ENCODE measurements at regions not wholly inside any gene's neighbourhood (a gene's known extent, or its start where the extent isn't known, plus 50 kb on each side); places are given as distances from the start of the nearest gene placed in this dataset.
"Not testable (repeated sequence)": the region's sequence is repeated elsewhere in the genome, so short reads cannot be mapped to it uniquely, and the experiment has no call there.

GRCh38 chr20:56766528-56766927 lies 137.4 kb downstream of the TFAP2C start:
- no peak for DNase-seq (ENCODE audit: low spot score)

GRCh38 chr20:56769921-56770600 lies 141.0 kb downstream of the TFAP2C start:
- no peak for DNase-seq (ENCODE audit: low spot score)

DNA sequence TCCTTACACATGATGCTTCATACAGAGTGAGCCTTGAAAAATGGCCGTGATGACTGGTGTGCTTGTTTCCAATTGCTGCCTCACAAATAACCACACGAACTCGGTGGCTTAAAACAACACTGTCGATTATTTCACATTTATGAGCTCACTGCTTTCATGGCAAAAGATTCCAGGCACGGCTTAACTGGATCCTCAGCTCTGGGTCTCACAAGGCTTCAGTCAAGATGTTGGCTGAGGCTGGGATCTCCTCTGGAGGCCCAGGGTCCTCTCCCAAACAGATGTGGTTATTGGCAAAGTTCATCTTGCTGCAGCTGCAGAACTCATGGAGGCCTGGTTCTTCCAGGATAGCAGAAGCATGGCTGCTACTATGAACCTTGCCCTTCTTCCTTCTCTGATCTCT lies 144.6 kb downstream of the TFAP2C start:
- DNase-seq (ENCODE audit: low spot score), result no peak

DNA sequence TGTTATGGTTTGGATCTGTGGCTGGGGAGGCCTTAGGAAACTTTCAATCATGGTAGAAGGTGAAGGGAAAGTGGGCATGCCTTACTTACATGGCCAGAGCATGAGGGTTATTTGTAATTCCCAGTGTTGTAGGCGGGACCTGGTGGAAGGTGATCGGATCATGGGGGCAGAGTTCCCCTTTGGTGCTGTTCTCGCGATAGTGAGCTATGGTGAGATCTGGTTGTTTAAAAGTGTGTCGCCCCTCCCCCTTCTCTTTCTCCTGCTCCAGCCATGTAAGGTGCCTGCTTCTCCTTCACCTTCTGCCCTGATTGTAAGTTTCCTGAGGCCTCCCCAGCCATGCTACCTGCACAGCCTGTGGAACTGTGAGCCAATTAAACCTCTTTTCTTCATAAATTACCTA lies 145.8 kb downstream of the TFAP2C start:
- DNase-seq (ENCODE audit: low spot score), result no peak

- DNase-seq (ENCODE audit: low spot score), result no peak
Observed at GRCh38 chr20:56776345-56776744, 147.2 kb downstream of the TFAP2C start.

GRCh38 chr20:56778765-56779195 lies 149.7 kb downstream of the TFAP2C start:
- DNase-seq (ENCODE audit: low spot score), result no peak

DNA sequence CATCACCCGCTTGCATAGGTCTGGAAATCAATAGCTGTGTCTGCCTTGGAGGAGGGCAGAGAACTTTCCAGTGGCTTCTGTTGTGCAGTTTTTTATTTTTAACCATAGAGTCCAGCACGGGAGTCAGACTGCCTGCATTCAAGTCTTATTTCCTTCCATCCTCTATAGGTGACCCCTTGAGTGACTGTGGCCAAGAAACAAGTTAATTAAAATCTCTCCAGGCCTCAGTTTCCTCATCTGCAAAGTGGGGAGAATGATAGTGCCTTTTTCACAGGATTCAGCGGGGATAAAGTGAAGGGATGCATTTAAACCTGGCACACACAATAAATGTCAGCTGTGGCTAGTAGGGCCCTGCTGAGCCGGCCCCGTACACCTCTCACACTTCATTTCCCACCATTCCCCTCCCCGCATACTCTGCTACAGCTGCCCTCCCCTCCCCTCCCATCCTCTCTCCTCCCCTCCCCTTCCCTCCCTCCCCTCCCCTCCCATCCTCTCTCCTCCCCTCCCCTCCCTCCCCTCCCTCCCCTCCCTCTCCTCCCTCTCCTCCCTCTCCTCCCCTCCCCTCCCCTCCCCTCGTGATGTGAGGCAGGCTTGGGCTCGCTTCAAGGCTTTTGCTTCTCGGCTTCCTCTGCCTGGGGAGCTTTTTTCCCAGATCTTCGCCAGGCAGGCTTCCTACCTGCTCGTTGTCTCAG lies 150.5 kb downstream of the TFAP2C start:
- no peak for DNase-seq (ENCODE audit: low spot score)

DNA sequence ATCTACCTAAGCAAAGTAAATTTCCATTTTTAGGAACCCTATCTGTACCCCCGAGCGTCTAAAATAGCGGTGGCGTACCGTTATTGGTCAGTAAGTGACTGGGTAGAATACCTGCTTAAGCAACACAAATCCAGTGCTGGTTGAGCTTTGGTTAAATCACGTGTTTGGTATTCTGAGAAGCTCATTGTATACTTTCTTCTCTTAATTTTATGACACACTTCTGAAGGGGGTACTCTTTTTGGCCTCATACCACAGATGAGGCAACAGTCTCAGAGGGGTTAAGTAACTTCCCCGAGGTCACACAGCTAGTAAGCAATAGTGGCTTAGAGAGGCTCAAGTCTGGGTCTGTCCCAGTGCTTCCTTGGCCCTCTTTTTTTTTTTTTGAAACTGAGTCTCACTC lies 151.2 kb downstream of the TFAP2C start:
- DNase-seq (ENCODE audit: low spot score), result no peak

GRCh38 chr20:56781108-56781739 lies 152.1 kb downstream of the TFAP2C start:
- no peak for DNase-seq (ENCODE audit: low spot score)

DNA sequence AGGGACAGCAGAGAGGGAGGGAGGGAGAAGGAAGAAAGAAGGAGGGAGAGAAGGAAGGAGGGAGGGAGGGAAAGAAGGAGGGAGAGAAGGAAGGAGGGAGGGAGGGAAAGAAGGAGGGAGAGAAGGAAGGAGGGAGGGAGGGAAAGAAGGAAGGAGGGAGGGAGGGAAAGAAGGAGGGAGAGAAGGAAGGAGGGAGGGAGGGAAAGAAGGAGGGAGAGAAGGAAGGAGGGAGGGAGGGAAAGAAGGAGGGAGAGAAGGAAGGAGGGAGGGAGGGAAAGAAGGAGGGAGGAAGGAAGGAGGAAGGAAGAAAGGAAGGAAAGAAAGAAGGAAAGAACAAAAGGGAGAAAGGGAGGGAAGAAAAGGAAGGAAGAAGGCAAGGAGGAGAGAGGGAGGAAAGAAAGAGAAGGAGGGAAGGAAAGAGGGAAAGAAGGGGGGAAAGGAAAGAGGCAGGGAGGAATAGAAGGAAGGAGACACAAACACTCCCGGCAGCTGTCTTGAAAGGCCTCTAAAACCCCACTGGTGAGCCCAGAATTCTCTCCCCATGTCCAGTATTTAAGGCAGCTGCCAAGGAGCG lies 153.0 kb downstream of the TFAP2C start:
- not testable (repeated sequence) for DNase-seq (ENCODE audit: low spot score)

DNA sequence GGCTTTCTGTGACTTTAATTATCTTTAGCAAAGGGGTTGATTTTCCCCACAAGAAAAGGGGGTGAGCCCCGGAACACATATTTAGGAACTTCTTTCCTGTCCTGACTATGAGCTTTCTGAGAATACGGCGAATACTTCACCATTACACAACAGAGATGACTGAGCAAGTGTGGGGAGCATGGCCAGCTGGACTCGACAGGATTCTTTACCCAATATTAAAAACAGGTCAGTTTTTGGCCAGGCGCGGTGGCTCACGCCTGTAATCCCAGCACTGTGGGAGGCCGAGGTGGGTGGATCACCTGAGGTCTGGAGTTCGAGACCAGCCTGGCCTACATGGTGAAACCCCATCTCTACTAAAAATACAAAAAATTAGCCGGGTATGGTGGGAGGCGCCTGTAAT lies 153.7 kb downstream of the TFAP2C start:
- not testable (repeated sequence) for DNase-seq (ENCODE audit: low spot score)

DNA sequence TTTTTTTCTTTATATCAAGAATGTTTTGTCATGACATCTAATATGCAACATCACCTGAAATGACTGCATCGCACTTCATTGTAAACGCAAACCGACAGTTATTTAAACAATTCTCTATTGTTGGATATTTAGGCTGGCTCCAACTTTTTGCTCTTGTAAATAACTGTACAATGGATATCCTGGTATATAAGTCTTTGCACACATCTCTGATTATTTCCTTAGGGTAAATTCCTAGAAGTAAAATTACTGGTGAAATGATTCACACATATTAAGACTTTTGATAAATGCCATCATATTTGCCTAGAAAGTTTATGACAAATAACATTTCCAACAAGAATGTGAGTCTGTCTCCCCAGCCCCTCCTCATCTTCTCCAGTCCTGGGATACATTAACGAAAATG lies 154.7 kb downstream of the TFAP2C start:
- DNase-seq (ENCODE audit: low spot score), result no peak

DNA sequence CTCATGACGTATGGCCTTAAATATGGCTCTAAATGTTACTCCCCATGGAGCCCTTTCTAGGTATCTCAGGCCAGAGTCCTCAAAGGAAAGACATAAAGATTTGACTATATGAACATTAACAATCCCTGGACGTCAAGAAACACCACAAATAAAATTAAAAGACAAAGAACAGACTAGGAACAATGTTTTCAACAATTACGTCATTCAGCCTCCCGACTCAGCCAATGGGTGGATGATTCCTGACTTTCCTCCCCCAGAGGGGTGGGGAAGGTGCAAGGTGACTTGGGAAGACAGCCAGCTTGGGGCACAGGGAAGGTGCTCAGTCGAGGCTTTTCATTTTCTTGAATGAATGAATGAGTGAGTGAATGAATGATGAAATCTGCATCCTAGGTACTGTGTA lies 157.4 kb downstream of the TFAP2C start:
- DNase-seq (ENCODE audit: low spot score), result no peak

DNA sequence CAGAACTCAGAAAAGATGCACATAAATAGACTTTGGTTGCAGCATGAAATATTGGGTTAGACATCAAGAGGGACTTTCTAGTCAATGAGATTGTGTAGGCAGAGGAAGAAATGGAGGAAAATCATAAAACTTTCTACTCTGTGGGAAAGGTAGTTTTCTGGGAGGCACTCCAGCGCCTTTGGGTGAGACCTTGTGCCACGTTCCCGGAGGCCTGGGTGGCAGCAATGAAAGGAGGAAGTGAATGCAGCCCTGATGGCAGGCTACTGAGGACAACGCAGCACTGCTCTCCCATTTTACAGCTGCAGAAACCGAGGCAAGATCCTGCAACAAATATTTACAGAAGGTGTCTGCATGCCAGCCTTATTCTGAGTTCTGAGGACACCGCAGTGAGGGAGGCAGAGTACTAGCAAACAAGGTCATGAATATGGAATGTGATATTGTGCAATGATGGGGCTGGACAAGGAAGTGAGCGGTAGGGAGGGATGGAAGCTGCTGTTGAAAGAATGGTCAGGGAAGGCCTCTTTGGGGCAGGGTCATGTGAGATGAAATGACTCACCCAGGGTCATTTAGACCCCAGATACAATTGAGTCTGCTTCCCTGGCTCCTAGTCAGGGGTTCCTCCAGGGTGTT lies 159.1 kb downstream of the TFAP2C start:
- DNase-seq (ENCODE audit: low spot score), result peak; percentile 28

GRCh38 chr20:56788671-56789610 lies 159.8 kb downstream of the TFAP2C start:
- no peak for DNase-seq (ENCODE audit: low spot score)

- DNase-seq (ENCODE audit: low spot score), result no peak
Observed at GRCh38 chr20:56793916-56794315, 164.8 kb downstream of the TFAP2C start.

DNA sequence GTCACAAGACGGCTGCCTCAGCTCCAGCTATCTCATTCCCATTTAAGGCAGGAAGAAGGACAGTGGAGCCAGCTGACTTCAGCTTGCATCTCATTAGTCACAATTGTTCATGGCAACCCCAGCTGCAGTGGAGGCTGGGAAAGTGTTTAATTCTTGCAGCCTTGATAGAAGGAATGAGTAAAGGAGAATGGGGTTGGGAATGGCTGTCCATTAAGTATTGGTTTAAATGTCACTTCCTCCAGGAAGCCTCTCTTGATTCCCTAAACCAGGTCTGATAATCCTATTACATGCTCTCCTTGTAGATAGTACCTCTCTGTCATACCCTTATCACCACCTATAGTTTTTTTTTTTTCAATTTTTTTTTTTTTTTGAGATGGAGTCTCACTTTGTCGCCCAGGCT lies 166.4 kb downstream of the TFAP2C start:
- DNase-seq (ENCODE audit: low spot score), result no peak

DNA sequence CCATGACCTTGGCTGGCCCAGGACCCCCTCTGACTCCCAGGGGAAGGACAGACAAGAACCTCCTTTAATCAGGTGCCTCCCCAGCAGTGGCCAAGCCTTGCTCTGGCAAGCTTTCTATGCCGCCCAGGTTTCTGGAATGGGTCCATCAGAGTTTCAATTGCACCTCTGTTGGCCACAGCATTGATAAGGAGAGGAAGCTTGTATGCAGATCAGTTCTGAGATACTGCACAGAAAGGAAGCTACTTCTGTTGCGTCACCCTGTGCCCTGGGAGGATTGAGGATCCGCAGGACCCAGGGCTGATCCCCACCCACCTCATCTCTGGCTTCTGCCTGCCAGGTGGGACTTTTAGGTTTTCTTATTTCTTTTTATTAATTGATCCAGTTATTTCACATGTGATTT lies 167.2 kb downstream of the TFAP2C start:
- DNase-seq (ENCODE audit: low spot score), result no peak

GRCh38 chr20:56797023-56797422 lies 167.9 kb downstream of the TFAP2C start:
- DNase-seq (ENCODE audit: low spot score), result no peak

GRCh38 chr20:56798634-56799033 lies 169.5 kb downstream of the TFAP2C start:
- no peak for DNase-seq (ENCODE audit: low spot score)

DNA sequence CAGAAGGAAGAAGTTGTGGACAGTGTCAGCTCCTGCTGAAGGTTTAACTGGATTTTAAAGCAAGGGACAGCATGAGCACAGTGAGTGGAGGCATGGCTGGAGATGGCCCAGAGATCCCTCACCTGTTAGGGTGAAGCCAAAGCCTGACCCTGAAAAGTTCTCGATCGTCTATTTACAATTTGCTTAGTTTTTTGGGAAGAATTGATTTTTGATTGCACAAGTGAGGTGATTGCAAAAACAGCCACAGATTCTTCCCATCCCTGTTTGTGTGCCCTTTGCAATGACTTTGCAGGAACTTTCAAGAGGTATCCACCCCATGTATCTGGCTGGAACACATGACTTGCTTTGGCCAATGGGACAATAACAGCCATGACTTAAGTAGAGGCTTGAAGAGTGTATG lies 170.1 kb downstream of the TFAP2C start:
- DNase-seq (ENCODE audit: low spot score), result no peak

All from HuH-7 (cell line).